ENCODE measurements at regions not wholly inside any gene's neighbourhood (a gene's known extent, or its start where the extent isn't known, plus 50 kb on each side); places are given as distances from the start of the nearest gene placed in this dataset.

GRCh38 chr5:9774472-9775079, 144.4 kb upstream of the TAS2R1 start:
- H3K4me1 ChIP-seq = no peaks in the 10 kb centered on the region
- H3K27me3 ChIP-seq = no peaks in the 10 kb centered on the region
- H3K27me3 Mint-ChIP-seq (ENCODE audit: insufficient read depth, low read depth) = peaks cover 2% of the 10 kb centered on the region
- no peak overlapping the region for H3K27ac ChIP-seq
- no peak overlapping the region for H3K27ac Mint-ChIP-seq
- H3K4me3 Mint-ChIP-seq = no peak overlapping the region
- H3K36me3 ChIP-seq = no peaks in the 10 kb centered on the region
- H3K4me1 Mint-ChIP-seq = no peaks in the 10 kb centered on the region
- no peak for TF ChIP-seq EZH2 (IDR thresholded peaks at IDR 0.05)
- TF ChIP-seq EZH2phosphoT487 (IDR thresholded peaks at IDR 0.05) = no peak
- peak; percentile 25 for TF ChIP-seq CTCF (IDR thresholded peaks at IDR 0.05)
- no peaks in the 10 kb centered on the region for H3K9me3 ChIP-seq (ENCODE audit: low read depth)
- no peaks in the 10 kb centered on the region for H3K9me3 Mint-ChIP-seq
- no peaks in the 10 kb centered on the region for H3K36me3 Mint-ChIP-seq
- no peak overlapping the region for H3K9ac ChIP-seq
- H3F3A ChIP-seq (ENCODE audit: low read depth) = no peaks in the 10 kb centered on the region
- H3K79me2 ChIP-seq (ENCODE audit: low read depth) = no peaks in the 10 kb centered on the region
- no peak overlapping the region for H3K4me3 ChIP-seq
- DNase-seq (ENCODE audit: low spot score) = peak; percentile 15
- no peak overlapping the region for H3K4me2 ChIP-seq
- no peaks in the 10 kb centered on the region for H4K20me1 ChIP-seq (ENCODE audit: low read depth)
- H2AFZ ChIP-seq (replicated peaks) = no peak overlapping the region

GRCh38 chr5:9771079-9771478, 140.9 kb upstream of the TAS2R1 start:
- H3K27ac Mint-ChIP-seq = no peak overlapping the region
- Histone ChIP-seq H3K4me2 (no peak overlapping the region), H3K9ac (no peak overlapping the region), H2AFZ (replicated peaks) (no peak overlapping the region), H3K4me1 (no peaks in the 10 kb centered on the region), H3K4me3 (no peak overlapping the region), H3K9me3 (ENCODE audit: low read depth) (no peaks in the 10 kb centered on the region), H3K27ac (no peak overlapping the region), H4K20me1 (ENCODE audit: low read depth) (no peaks in the 10 kb centered on the region), H3K79me2 (ENCODE audit: low read depth) (no peaks in the 10 kb centered on the region), H3K36me3 (no peaks in the 10 kb centered on the region), H3F3A (ENCODE audit: low read depth) (no peaks in the 10 kb centered on the region), H3K27me3 (no peaks in the 10 kb centered on the region)
- H3K36me3 Mint-ChIP-seq = no peaks in the 10 kb centered on the region
- no peak for DNase-seq (ENCODE audit: low spot score)
- H3K4me1 Mint-ChIP-seq = no peaks in the 10 kb centered on the region
- no peak overlapping the region for H3K4me3 Mint-ChIP-seq
- TF ChIP-seq CTCF (IDR thresholded peaks at IDR 0.05) (no peak), EZH2phosphoT487 (IDR thresholded peaks at IDR 0.05) (no peak), EZH2 (IDR thresholded peaks at IDR 0.05) (no peak)
- no peaks in the 10 kb centered on the region for H3K27me3 Mint-ChIP-seq (ENCODE audit: insufficient read depth, low read depth)
- H3K9me3 Mint-ChIP-seq = no peaks in the 10 kb centered on the region

- Histone ChIP-seq H3K79me2 (ENCODE audit: low read depth) (no peaks in the 10 kb centered on the region), H2AFZ (replicated peaks) (no peak overlapping the region), H4K20me1 (ENCODE audit: low read depth) (no peaks in the 10 kb centered on the region), H3K9me3 (ENCODE audit: low read depth) (no peaks in the 10 kb centered on the region), H3K4me2 (no peak overlapping the region), H3K36me3 (no peaks in the 10 kb centered on the region), H3F3A (ENCODE audit: low read depth) (no peaks in the 10 kb centered on the region), H3K4me3 (no peak overlapping the region), H3K27me3 (no peaks in the 10 kb centered on the region), H3K27ac (no peak overlapping the region), H3K9ac (no peak overlapping the region), H3K4me1 (peaks cover 3% of the 10 kb centered on the region)
- TF ChIP-seq EZH2 (IDR thresholded peaks at IDR 0.05) (no peak), EZH2phosphoT487 (IDR thresholded peaks at IDR 0.05) (no peak), CTCF (IDR thresholded peaks at IDR 0.05) (no peak)
- Mint-ChIP-seq H3K27ac (no peak overlapping the region), H3K4me1 (peaks cover 2% of the 10 kb centered on the region), H3K4me3 (no peak overlapping the region), H3K9me3 (no peaks in the 10 kb centered on the region), H3K27me3 (ENCODE audit: insufficient read depth, low read depth) (no peaks in the 10 kb centered on the region), H3K36me3 (no peaks in the 10 kb centered on the region)
- no peak for DNase-seq (ENCODE audit: low spot score)
These were observed 136.4 kb upstream of the TAS2R1 start for GRCh38 chr5:9766581-9766980.

All from neural progenitor cell (in vitro differentiated cells).